ENCODE measurements at regions not wholly inside any gene's neighbourhood (a gene's known extent, or its start where the extent isn't known, plus 50 kb on each side); places are given as distances from the start of the nearest gene placed in this dataset.

DNA sequence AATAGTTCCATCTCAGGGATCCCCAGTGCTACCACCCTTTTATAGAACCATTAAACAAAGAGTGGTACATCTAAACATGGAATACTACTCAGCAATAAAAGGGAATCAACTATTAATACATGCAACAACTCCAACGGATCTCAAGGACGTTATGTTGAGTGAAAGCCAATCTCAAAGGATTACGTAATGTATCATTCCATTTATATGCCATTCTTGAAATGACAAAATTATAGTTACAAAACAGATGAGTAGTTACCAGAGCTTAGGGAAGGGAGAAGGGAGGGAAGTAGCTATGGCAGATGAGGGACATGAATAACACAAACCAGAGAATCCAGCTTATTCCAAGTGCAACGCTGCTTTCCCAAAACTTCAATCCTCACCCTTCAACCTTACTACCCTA lies 69.5 kb downstream of the ACTL7B start:
- TF ChIP-seq, protein P1, sequence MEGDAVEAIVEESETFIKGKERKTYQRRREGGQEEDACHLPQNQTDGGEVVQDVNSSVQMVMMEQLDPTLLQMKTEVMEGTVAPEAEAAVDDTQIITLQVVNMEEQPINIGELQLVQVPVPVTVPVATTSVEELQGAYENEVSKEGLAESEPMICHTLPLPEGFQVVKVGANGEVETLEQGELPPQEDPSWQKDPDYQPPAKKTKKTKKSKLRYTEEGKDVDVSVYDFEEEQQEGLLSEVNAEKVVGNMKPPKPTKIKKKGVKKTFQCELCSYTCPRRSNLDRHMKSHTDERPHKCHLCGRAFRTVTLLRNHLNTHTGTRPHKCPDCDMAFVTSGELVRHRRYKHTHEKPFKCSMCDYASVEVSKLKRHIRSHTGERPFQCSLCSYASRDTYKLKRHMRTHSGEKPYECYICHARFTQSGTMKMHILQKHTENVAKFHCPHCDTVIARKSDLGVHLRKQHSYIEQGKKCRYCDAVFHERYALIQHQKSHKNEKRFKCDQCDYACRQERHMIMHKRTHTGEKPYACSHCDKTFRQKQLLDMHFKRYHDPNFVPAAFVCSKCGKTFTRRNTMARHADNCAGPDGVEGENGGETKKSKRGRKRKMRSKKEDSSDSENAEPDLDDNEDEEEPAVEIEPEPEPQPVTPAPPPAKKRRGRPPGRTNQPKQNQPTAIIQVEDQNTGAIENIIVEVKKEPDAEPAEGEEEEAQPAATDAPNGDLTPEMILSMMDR (optimal IDR thresholded peaks at IDR 0.05 in 1 of 3, IDR thresholded peaks at IDR 0.05 in 1 of 3, conservative IDR thresholded peaks at IDR 0.05 in 1 of 3; ENCODE audit: extremely low read depth in 1 of 3, insufficient read depth in 2 of 3, low read length in 3 of 3), result no peak
- no peak for TF ChIP-seq EZH2 (IDR thresholded peaks at IDR 0.05; ENCODE audit: low read length)

Measured in keratinocyte (primary cell).